Parathyroid adenoma (tissue), 2 donors: ENCODE measurements at regions not wholly inside any gene's neighbourhood (a gene's known extent, or its start where the extent isn't known, plus 50 kb on each side); places are given as distances from the start of the nearest gene placed in this dataset.

ENCODE experiments used
- H2AFZ ChIP-seq: fragments of 300-600 bp; sonication (generic); one replicate; pipeline ENCODE4 v1.7.0; 2017; ENCODE audit warnings: antibody characterized with exemption, mild to moderate bottlenecking
- H3K27ac ChIP-seq: fragments of 300-600 bp; sonication (generic); one replicate; pipeline ENCODE4 v1.7.0; 2017
- H3K27me3 ChIP-seq: fragments of 300-600 bp; sonication (generic); one replicate; pipeline ENCODE4 v1.7.0; 2017; ENCODE audit warnings: low read length; ENCODE audit not compliant: control insufficient read depth, insufficient read depth
- H3K36me3 ChIP-seq: fragments of 300-600 bp; sonication (generic); one replicate; pipeline ENCODE4 v1.7.0; 2017; ENCODE audit warnings: low read length; ENCODE audit not compliant: control insufficient read depth, insufficient read depth
- H3K4me1 ChIP-seq: fragments of 300-600 bp; sonication (generic); one replicate; pipeline ENCODE4 v1.7.0; 2017; ENCODE audit warnings: control low read depth
- H3K4me2 ChIP-seq: fragments of 300-600 bp; sonication (generic); one replicate; pipeline ENCODE4 v1.7.0; 2017; ENCODE audit warnings: low read length
- H3K4me3 ChIP-seq: fragments of 300-600 bp; sonication (generic); one replicate; pipeline ENCODE4 v1.7.0; 2017; ENCODE audit warnings: low read depth, low read length
- H3K79me2 ChIP-seq: fragments of 300-600 bp; sonication (generic); one replicate; pipeline ENCODE4 v1.7.0; 2017; ENCODE audit warnings: control low read depth
- H3K9ac ChIP-seq: fragments of 300-600 bp; sonication (generic); one replicate; pipeline ENCODE4 v1.7.0; 2017; ENCODE audit warnings: mild to moderate bottlenecking
- H3K9me3 ChIP-seq: fragments of 300-600 bp; sonication (generic); one replicate; pipeline ENCODE4 v1.7.0; 2017; ENCODE audit warnings: low read length; ENCODE audit not compliant: control insufficient read depth
- TF ChIP-seq, protein P1 (sequence below): fragments of 300-600 bp; sonication (generic); IDR thresholded peaks from one replicate; pipeline ENCODE4 v1.7.0; 2017; ENCODE audit warnings: antibody characterized with exemption, mild to moderate bottlenecking
- donor health status: primary hyperparathyroidism.

DNA sequence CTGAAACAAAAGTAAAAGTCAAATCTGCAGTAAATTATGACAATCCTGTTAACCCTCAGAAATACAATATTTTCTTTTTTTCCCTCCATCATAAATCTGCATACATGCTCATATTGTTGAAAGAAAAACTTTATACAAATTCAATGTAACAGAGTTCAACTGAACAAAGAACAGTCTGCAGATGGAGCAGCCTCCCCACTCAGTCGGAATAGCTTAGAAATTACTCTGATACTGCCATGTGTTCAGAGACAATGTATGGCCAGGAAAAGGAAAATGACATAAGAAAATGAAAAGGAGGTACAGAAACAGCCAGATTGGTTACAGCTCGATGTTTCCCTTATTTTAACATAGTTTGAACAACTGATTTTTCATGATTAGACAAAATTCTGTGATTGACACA lies 651.9 kb upstream of the COBL start:
- Histone ChIP-seq H3K4me2 (no peak overlapping the region), H3K36me3 (no peaks in the 10 kb centered on the region), H3K4me3 (no peak overlapping the region), H3K9me3 (no peaks in the 10 kb centered on the region), H2AFZ (no peak overlapping the region), H3K9ac (no peak overlapping the region), H3K79me2 (no peaks in the 10 kb centered on the region), H3K27me3 (no peaks in the 10 kb centered on the region), H3K4me1 (no peaks in the 10 kb centered on the region), H3K27ac (no peak overlapping the region)
- TF ChIP-seq, protein P1, sequence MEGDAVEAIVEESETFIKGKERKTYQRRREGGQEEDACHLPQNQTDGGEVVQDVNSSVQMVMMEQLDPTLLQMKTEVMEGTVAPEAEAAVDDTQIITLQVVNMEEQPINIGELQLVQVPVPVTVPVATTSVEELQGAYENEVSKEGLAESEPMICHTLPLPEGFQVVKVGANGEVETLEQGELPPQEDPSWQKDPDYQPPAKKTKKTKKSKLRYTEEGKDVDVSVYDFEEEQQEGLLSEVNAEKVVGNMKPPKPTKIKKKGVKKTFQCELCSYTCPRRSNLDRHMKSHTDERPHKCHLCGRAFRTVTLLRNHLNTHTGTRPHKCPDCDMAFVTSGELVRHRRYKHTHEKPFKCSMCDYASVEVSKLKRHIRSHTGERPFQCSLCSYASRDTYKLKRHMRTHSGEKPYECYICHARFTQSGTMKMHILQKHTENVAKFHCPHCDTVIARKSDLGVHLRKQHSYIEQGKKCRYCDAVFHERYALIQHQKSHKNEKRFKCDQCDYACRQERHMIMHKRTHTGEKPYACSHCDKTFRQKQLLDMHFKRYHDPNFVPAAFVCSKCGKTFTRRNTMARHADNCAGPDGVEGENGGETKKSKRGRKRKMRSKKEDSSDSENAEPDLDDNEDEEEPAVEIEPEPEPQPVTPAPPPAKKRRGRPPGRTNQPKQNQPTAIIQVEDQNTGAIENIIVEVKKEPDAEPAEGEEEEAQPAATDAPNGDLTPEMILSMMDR = no peak

DNA sequence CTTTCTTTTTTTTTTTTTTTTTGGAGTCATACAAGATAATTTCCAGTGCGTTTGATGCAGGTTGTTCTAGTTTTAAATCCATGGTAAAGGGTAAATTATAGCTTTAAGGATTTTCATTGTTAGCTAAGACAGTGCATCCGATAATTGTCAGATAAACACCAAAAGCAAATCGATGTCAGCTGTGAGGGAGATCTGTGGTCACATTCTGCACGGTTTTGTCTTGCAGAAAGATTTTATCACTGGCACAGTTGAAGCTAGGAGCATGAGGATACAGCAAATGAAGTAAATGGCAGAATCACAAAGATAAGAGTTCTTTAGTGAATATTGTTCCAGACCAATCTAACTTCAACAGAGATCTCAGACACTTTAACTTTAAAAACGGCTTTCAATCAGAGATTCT lies 648.8 kb upstream of the COBL start:
- TF ChIP-seq, protein P1 = no peak
- Histone ChIP-seq H3K9me3 (no peaks in the 10 kb centered on the region), H3K36me3 (no peaks in the 10 kb centered on the region), H3K4me1 (no peaks in the 10 kb centered on the region), H3K9ac (no peak overlapping the region), H3K79me2 (no peaks in the 10 kb centered on the region), H2AFZ (no peak overlapping the region), H3K27ac (no peak overlapping the region), H3K27me3 (no peaks in the 10 kb centered on the region), H3K4me2 (no peak overlapping the region), H3K4me3 (no peak overlapping the region)

GRCh38 chr7:51961804-51962203 lies 645.2 kb upstream of the COBL start:
- Histone ChIP-seq H3K27ac (no peak overlapping the region), H3K79me2 (no peaks in the 10 kb centered on the region), H3K4me1 (no peaks in the 10 kb centered on the region), H3K4me2 (no peak overlapping the region), H3K9ac (no peak overlapping the region), H3K4me3 (no peak overlapping the region), H3K36me3 (no peaks in the 10 kb centered on the region), H2AFZ (no peak overlapping the region), H3K9me3 (no peaks in the 10 kb centered on the region), H3K27me3 (no peaks in the 10 kb centered on the region)
- TF ChIP-seq, protein P1 = no peak

GRCh38 chr7:51950813-51951212 lies 634.2 kb upstream of the COBL start:
- no peaks in the 10 kb centered on the region for H3K4me1 ChIP-seq
- no peak overlapping the region for H3K4me3 ChIP-seq
- H3K79me2 ChIP-seq = no peaks in the 10 kb centered on the region
- no peak overlapping the region for H3K27ac ChIP-seq
- no peaks in the 10 kb centered on the region for H3K36me3 ChIP-seq
- H3K27me3 ChIP-seq = no peaks in the 10 kb centered on the region
- no peak overlapping the region for H3K4me2 ChIP-seq
- TF ChIP-seq, protein P1 = no peak
- no peak overlapping the region for H3K9ac ChIP-seq
- H3K9me3 ChIP-seq = no peaks in the 10 kb centered on the region
- H2AFZ ChIP-seq = no peak overlapping the region

GRCh38 chr7:51949726-51950644 lies 633.4 kb upstream of the COBL start:
- Histone ChIP-seq H3K79me2 (no peaks in the 10 kb centered on the region), H3K27ac (no peak overlapping the region), H3K27me3 (no peaks in the 10 kb centered on the region), H3K9me3 (no peaks in the 10 kb centered on the region), H3K4me3 (no peak overlapping the region), H3K9ac (no peak overlapping the region), H3K4me1 (no peaks in the 10 kb centered on the region), H2AFZ (no peak overlapping the region), H3K4me2 (no peak overlapping the region), H3K36me3 (no peaks in the 10 kb centered on the region)
- TF ChIP-seq, protein P1 = no peak
